NB4 (cell line): ENCODE measurements at regions not wholly inside any gene's neighbourhood (a gene's known extent, or its start where the extent isn't known, plus 50 kb on each side); places are given as distances from the start of the nearest gene placed in this dataset.
A peak's percentile ranks its signal among the peaks of the same experiment; 100 is the strongest.

Experiments used
- POLR2A ChIP-seq: IDR thresholded peaks from 2 replicates; pipeline ENCODE4 v1.6.1; 2011; ENCODE audit warnings: mild to moderate bottlenecking; ENCODE audit not compliant: insufficient read length; ENCODE audit errors: extremely low read depth
- TF ChIP-seq, protein P1 (sequence below): IDR thresholded peaks from one replicate; pipeline ENCODE4 v1.5.1; 2012; ENCODE audit warnings: low read depth, low read length
- TF ChIP-seq, protein P2 (sequence below): IDR thresholded peaks from 2 replicates; pipeline ENCODE4 v1.6.1; 2011; ENCODE audit warnings: low read depth, low read length

DNA sequence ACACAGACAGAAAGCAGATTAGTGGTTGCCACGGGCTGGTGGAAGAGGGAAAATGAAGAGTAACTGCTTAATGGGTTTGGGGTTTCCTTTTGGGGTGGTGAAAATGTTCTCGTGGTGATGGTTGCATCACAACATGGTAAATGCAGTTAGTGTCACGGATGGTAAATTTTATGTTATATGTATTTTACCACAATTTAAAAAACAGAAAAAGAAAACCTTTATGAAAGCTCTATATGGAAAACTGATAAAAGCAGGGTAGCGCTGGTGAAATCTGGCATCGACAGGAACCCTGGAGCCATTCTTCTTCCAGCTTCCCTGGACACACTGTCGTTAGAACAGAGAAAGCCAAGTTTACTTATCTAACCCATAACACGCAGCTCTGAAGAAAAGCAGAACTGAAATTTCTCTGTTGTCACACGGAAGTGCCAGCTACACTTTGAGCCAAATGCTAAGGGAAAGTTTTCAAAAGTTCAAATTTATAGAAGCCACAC lies 287.7 kb upstream of the NR2F2 start:
- no peak for TF ChIP-seq POLR2A
- TF ChIP-seq, protein P1, sequence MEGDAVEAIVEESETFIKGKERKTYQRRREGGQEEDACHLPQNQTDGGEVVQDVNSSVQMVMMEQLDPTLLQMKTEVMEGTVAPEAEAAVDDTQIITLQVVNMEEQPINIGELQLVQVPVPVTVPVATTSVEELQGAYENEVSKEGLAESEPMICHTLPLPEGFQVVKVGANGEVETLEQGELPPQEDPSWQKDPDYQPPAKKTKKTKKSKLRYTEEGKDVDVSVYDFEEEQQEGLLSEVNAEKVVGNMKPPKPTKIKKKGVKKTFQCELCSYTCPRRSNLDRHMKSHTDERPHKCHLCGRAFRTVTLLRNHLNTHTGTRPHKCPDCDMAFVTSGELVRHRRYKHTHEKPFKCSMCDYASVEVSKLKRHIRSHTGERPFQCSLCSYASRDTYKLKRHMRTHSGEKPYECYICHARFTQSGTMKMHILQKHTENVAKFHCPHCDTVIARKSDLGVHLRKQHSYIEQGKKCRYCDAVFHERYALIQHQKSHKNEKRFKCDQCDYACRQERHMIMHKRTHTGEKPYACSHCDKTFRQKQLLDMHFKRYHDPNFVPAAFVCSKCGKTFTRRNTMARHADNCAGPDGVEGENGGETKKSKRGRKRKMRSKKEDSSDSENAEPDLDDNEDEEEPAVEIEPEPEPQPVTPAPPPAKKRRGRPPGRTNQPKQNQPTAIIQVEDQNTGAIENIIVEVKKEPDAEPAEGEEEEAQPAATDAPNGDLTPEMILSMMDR: no peak
- TF ChIP-seq, protein P2, sequence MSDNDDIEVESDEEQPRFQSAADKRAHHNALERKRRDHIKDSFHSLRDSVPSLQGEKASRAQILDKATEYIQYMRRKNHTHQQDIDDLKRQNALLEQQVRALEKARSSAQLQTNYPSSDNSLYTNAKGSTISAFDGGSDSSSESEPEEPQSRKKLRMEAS: peak; percentile 39
